ENCODE measurements at regions not wholly inside any gene's neighbourhood (a gene's known extent, or its start where the extent isn't known, plus 50 kb on each side); places are given as distances from the start of the nearest gene placed in this dataset.
"Not testable (repeated sequence)": the region's sequence is repeated elsewhere in the genome, so short reads cannot be mapped to it uniquely, and the experiment has no call there.

DNA sequence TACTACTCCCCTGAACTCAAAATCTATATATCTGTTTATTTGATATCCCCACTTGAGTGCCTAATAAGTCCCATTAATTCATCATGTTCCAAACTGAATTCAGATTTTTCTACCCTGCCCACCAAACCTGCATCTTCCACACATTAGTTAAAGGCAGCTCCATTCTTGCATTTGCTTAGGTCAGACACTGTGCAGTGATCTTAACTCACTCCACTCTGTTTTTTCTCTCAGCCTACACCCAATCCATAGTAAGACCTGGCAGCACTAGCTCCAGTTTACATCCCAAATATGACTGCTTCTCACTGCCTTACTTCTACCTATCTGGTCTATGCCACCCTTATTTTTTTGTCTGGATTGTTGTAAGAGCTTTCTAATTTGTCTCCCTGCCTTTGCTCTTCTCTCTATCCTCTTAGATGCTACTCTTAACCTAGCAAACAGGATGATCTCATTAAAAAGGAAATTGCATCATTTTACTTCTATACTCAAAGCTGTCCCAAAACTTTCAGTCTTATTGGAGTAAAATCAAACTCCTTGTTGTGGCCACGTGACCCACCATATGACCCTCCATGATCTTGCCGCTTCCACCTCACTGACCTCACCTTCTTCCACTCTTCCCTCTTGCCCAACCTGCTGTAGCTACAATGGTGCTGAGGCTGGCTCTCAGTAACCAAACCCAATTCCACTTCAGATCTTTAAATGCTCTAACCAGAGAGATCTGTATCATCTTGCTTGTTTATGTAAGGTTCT is 274.9 kb upstream of the FANCL start:
- no peak for DNase-seq (ENCODE audit: low spot score)

DNA sequence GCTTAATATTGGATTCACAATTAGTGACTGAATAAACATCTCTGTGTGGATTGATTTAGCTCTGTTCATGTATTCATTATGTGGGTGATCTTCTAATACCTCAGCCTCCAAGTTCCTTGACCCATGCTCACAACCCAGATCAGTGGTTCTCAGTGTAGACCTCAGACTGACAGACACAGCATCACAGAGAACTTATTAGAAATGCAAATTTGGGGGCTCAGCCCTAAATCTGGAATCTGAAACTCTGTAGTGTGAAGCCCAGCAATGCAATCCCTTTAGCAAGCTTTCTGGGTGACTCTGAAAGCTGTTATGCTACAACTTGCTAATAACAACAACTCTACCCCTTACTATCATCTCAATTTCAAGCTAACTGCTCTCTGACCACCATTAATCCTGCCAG is 273.1 kb upstream of the FANCL start:
- DNase-seq (ENCODE audit: low spot score): no peak

DNA sequence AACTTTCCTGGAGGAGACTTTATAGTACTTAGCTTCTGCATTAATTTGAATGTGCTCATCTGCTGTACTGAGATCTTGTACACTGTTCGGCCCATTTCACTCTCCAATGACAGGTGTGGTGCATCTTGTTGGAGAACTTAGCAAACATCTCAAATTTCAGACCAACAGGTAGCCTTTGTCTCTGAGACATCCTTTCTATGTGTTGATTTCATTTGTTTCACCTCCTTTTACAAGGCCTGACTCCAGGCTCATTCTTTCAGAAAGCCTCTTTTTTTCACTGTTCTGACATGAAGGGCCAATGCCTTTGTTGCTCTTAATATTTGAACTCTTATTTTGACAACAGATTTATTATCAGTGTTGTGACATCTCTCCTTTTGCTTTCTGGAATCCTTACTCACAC is 271.8 kb upstream of the FANCL start:
- no peak for DNase-seq (ENCODE audit: low spot score)

DNA sequence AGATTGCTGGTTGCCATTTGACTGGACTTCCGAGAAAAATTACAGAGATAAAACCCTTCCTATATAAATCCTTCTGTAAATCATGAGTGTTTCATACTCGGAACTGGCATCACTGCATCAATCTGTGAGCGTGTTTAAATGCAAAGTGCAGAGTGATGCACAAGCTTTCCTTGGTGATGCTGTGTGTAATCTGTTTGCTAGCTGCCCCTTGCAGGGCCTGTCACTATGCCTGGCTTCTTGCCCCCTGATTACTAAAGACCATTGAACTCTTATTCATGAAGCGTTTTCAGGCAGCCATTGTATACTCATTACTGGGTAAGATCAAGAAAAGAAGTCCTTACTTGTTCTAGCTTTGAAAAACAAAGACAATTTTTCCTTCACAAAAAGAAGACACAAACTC is 266.9 kb upstream of the FANCL start:
- DNase-seq (ENCODE audit: low spot score): no peak

DNA sequence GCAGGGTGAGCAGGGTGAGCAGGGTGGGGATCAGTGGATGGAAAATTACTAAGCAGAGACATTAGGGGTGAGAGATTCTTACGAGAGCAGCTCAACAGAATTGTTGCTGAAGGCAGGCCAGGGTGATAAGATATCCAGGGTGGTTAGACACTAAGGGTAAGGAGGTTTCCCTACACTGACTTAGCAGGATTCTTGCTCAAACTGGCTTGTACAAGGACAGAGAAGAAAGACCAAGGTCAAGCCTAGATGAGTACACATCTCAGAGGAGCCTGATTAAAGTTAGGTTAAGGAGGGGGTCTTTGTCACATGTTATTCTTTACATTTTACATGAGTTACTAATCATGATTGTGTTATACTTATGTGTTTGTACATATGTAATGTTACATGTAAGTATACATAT is 262.8 kb upstream of the FANCL start:
- DNase-seq (ENCODE audit: low spot score): no peak

DNA sequence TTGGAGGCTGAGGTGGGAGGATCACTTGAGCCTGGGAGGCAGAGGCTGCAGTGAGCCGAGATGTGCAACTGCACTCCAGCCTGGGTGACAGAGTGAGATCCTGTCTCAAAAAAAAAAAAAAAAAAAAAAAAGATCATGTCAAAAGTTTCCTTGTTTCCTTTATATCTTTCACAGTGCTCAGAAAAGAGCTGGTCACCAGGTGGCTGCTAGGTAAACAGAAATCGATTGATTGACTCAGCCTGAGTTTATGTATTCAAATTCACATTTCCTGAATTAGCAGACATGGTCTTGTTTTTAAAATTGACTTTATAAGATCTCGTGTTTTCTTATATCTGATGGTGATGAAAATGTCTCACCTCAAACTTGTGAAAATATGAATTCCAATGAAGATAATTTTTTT is 261.8 kb upstream of the FANCL start:
- peak; percentile 36 for DNase-seq (ENCODE audit: low spot score)

DNA sequence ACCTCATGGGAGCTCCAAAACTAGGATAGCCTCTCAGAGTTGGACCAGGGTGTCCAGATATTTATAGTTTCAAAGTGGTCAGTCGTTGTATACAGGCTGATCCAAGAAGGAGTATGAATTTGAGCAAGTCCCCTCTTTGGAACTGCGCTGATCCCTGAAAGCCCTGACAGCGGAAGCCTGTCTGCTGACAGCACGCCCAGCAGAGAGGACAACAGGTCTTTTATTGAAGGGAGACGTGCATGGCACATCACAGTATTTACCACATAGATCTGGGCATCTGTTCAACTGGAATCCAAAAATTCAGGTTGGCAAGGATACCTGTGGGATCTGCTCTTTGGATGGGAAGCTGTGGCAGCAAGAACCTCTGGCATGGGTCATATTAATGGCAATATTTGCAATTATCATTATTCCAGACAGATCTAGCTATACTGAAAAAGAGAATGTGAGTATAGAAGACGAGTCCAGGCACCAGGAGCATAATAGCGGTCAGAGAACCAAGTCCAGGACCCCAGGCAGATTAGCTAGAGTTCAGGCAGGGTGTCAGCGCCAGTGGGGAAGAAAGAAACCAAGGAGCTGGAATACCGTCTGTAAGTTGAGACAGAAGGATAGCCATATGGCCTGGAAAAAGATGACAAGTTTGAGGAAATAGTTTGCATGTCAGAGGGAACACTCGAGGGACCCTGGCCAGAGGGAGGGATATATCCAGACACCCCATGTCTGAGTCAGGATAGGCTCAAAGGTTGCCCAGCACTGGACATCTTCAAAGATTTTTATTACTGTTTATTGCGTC is 260.4 kb upstream of the FANCL start:
- no peak for DNase-seq (ENCODE audit: low spot score)

DNA sequence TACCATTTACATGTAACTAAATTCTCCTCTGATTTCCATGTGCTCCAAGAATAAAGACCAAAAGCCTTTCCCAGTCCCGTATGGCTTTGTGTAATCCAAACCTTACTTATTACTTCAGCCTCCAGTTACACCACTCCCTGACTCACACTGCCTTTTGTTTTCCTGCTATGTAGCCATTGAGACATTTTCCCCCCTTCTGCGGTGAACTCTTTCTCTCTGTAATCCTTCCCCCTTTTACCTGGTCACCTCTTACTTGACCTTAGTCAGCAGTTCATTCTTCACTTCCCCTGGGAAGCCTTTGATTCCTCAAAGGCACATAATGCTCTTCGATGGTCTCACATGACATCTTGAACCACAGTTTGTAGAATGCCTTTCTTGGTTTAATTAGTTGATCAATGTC is 256.0 kb upstream of the FANCL start:
- no peak for DNase-seq (ENCODE audit: low spot score)

DNA sequence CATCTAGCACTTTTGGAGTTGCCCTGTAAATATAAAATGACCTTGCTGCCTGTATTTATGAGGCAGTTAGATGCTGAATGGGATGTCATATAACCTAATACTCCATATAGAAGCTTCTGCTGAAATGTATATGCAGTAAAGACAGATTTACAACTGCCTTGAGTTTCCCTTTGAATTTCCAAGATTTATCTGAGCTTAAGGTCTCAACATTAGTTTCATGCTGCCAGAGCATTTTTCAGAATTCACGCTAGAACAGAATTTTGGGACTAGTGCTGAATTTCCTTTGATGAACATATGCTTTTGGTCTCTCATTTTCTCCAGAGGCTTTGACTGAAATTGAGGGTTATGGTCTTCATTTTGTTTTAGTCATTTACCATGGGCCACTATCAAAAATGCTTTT is 254.7 kb upstream of the FANCL start:
- DNase-seq (ENCODE audit: low spot score): no peak

DNA sequence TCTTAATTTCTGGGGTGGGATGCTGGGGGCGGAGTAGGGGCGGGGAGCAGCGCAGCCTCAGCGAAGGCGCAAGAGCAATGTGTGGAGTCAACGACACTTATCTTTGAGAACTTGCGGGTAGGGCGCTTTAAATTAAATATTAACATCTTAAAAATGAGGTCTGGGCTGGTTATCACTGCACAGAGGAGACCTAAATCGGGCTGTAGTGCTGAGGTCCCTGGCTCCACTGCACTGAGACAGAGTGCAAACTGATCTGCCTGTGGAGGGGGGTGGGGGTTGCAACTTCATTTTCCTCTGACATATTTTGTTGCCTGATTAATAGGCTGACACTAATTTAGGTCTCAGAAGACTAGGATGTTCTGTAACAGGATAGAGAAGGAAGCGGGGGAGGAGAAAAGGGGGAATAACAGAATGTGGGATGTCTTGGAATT is 253.0 kb upstream of the FANCL start:
- no peak for DNase-seq (ENCODE audit: low spot score)

DNA sequence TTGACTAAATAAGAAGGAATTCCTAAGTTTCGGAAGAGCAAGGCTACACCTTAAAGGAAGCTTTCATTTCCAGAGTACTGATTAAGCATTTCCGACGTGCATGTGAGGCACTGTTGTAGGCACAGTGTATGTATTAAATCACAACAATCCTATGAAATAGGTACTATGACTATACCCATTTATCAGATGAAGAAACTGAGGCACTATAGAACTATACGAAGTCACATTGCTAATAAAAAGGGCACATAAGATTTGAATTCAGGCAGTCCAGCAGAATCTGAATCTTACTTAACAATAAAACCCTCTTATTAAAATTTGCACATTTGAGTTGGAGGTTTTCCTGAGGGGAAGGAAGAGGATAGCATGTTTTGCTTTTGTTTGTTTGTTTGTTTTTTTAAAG is 243.5 kb upstream of the FANCL start:
- DNase-seq (ENCODE audit: low spot score): no peak

DNA sequence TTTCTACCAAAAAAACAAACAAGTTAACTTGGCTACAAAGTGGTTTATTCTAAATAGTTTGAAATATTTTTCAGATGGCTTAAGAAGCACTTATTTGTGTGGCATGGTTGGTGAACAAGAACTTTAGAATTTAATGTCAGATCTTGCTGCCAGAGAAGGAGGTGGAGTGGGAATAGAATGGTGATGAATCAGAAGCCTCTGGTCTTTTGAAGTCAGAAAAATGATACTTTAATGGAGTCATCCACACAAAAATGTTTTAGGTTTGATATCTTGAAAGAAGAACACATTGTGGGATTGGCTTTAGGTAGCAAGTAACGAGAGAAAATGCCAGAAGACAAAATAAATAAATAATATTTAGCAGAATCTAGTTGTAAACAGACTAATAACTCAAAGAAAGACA is 243.1 kb upstream of the FANCL start:
- DNase-seq (ENCODE audit: low spot score): no peak

DNA sequence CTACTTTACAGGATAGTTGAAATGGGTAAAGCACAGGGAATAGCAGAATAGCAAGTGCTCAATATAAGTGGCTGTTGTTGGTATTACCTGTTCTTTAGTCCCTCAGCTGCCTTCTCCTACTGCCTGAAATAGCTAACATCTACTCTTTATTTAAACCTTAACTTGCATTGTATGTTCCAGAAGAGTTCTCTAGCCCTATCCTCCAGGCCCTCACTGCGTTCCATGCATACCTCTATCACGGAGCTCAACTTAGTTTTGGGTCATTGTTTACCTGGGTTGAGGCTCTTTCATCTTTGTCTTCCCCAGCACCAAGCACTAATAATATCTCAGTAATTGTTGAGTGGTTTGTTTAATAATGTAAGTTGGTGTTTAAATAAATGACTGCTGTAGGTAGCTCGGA is 242.2 kb upstream of the FANCL start:
- DNase-seq (ENCODE audit: low spot score): no peak

DNA sequence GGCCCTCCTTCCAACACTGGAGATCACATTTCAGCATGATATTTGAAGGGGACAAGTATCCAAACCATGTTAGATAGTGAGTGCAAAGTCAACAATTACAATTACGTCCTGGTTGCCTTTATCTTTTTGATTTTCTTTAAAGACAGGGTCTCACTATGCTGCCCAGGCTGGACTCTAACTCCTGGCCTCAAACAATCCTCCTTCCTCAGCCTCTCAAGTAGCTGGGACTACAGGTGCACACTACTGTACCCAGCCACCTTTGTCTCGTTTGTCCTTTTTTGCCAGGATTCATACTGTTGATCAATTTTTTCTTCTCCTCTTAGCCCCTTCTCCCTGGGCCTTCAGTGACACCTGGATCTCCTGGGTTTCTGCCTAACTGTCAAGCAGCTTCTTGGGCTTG is 240.5 kb upstream of the FANCL start:
- no peak for DNase-seq (ENCODE audit: low spot score)

DNA sequence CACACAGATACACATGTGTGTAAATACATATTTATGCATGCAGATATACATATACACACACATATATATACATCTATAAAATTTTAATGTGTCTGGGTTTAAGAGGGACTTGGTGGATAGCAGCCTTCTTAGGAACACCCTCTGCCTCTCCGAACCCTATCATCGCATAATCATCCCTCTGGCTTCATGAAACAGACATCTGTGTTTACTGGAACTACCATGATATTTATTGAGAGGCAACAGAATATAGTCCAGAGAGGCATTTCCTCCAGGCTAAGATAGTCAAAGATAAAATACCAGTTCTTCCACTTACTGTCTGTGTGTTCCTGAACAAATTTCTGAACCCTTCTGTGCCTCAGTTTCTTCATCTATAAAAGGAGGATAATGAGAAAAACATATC is 239.0 kb upstream of the FANCL start:
- DNase-seq (ENCODE audit: low spot score): no peak

DNA sequence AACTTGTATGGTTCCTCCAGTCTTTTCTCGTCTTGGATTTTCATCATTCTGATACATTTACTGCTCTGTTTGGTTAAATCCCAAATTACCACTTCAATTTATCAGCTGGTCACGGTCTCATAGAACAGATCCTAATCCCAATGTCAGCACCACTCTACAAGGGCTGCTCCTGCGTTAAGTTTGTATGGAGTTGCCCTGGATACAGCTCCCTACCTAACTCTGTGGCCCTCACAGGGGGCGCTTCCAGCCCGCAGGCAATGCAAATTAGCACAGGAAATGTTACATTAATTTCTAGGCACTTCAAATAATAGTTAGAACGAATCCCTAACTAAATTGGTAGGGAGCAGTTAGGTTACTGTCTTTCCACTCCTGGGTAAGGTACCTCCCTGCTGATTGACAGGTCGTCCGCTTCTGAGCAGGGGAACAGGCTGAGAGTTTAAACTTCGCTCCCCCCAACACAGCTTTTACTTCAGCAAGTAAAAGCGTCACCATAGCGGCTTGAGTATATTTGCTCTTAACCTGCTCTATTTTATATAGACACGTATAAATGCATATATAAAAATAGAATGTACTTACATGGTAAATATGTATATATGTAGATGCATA is 238.5 kb upstream of the FANCL start:
- DNase-seq (ENCODE audit: low spot score): no peak

DNA sequence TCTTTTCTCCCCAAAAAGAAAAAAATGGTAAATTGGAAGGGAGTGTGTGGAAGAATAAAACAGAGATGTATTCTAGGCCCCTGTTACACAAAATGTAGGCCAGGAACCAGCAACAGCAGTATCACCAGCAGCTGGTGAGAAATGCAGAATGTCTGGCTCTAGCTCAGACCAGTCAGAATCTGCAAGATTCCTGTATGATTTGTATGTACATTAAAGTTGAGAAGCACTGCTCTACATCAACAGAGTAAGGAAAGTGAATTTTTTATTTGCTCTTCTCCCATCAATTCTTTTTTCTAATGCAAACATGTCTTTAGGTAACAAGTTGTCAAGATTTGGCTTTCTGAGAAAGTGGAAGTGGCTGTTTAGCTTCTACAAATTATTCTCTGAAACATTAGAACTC is 235.4 kb upstream of the FANCL start:
- DNase-seq (ENCODE audit: low spot score): no peak

DNA sequence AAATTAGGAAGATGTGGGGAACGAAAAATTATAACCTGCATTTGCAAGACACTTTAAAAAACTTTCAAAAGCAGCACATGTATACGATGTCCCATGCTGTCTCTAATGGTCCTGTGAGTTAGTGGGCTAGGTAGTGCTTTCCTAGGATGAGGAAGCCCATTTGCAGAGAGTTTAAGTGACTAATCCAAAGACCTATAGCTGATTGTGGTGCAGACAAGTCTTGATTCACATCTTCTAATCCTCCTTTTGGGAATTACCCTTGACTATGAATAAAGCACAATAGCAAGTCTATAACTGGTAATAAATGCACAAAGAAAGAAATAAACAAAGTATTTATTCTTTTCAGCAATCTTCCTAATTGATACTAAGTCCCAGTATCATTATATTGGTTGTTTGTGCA is 234.6 kb upstream of the FANCL start:
- no peak for DNase-seq (ENCODE audit: low spot score)

DNA sequence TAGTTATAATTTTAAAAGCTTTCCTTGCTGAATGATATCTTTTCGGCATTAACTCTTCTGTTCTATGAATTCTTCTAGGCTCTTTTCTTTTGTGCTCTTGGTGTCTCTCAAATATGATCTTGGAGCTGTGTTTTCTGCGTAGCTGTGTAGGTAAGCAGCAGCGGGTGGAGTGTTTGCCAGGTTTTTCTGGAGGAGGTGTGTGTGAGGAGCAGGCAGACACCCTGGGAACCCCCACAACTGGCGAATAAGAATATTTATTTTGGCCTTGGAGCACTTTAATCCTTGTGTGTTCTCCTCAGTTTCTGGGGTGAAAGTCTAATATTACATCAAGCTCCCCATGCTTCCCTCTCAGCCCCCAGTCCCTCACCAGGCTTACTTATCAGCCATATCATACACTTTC is 232.0 kb upstream of the FANCL start:
- no peak for DNase-seq (ENCODE audit: low spot score)

DNA sequence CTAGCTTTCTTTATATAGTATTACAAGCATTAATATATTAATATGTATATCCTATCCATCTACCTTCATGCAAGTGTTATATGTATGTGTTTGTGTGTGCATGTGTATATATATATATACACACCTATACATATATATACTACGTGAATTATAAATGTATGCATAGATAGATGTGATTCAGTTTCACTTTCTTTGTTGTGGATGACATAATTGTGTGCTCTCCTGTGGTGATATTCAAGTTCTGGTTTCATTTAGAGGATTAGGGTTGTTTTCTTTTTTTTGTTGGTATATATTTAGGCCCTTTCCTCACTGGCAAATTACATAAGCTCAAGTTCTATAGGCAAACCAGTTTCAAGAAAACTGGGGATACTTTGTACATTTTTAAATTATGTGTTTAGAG is 225.7 kb upstream of the FANCL start:
- DNase-seq (ENCODE audit: low spot score): no peak

DNA sequence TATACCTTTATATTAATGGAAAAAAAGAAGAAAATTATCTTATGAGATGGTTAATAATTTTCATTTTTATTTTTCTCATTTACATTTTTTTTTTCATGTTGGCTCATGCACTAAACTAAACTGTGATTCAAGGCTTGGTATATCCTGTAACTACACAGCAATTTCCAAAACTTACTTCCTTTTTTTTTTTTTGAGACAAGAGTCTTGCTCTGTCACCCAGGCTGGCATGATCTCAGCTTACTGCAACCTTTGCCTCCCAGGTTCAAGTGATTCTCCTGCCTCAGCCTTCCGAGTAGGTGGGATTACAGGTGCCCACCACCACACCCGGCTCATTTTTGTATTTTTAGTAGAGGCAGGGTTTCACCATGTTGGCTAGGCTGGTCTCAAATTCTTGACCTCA is 224.9 kb upstream of the FANCL start:
- not testable (repeated sequence) for DNase-seq (ENCODE audit: low spot score)

DNA sequence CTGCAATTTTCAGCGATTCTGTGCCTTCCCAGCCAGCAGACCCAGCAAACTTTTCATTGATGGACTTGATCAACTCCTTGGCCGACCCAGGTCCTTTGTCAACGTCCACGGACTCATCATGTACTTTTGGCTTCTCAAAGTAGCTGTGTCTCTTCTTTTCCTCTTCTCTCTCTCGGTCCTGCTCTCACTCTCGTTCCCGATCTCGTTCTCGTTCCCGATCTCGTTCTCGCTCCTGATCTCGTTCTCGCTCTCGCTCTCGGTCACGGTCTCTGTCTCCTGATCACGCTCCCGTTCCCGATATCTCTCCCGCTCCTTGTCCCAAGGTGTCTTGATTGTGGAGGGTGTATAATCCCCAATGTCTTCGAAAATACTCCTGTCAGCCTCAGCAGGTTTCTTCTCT is 219.5 kb upstream of the FANCL start:
- DNase-seq (ENCODE audit: low spot score): no peak
